22Rv1 (cell line): ENCODE measurements at regions not wholly inside any gene's neighbourhood (a gene's known extent, or its start where the extent isn't known, plus 50 kb on each side); places are given as distances from the start of the nearest gene placed in this dataset.
A peak's percentile ranks its signal among the peaks of the same experiment; 100 is the strongest.

Source experiments
- H3K27ac ChIP-seq: fragments of 450-650 bp; 2 replicates; pipeline ENCODE4 v1.5.1; 2017
- ZFX ChIP-seq: fragments of 450-650 bp; IDR thresholded peaks from 2 replicates; pipeline ENCODE4 v1.6.1; 2017; ENCODE audit warnings: antibody characterized with exemption, borderline replicate concordance
- TF ChIP-seq, protein P1 (sequence below): fragments of 450-650 bp; IDR thresholded peaks from 2 replicates; pipeline ENCODE4 v1.5.1; 2017; ENCODE audit warnings: mild to moderate bottlenecking

DNA sequence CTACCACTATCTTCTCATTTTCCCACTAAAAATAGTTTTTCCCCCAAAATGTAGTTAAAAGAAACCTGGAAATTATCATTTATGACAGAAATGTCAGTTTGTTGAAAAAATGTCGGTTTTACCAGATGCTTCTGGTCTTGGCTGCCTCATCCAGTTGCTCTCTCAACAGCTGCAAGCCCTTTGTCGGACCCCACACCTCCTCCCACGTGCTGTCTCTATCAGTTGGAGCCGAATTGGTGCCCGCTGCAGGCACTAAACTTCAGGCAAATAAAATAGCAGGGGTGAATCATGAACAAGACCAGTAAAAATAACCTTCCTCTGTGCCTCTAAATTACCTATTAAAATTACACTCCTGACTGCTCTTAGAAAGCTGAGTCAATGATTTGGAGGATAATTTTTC lies 129.5 kb upstream of the CEP162 start:
- no peak overlapping the region for H3K27ac ChIP-seq
- TF ChIP-seq, protein P1, sequence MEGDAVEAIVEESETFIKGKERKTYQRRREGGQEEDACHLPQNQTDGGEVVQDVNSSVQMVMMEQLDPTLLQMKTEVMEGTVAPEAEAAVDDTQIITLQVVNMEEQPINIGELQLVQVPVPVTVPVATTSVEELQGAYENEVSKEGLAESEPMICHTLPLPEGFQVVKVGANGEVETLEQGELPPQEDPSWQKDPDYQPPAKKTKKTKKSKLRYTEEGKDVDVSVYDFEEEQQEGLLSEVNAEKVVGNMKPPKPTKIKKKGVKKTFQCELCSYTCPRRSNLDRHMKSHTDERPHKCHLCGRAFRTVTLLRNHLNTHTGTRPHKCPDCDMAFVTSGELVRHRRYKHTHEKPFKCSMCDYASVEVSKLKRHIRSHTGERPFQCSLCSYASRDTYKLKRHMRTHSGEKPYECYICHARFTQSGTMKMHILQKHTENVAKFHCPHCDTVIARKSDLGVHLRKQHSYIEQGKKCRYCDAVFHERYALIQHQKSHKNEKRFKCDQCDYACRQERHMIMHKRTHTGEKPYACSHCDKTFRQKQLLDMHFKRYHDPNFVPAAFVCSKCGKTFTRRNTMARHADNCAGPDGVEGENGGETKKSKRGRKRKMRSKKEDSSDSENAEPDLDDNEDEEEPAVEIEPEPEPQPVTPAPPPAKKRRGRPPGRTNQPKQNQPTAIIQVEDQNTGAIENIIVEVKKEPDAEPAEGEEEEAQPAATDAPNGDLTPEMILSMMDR = no peak
- TF ChIP-seq ZFX = no peak

DNA sequence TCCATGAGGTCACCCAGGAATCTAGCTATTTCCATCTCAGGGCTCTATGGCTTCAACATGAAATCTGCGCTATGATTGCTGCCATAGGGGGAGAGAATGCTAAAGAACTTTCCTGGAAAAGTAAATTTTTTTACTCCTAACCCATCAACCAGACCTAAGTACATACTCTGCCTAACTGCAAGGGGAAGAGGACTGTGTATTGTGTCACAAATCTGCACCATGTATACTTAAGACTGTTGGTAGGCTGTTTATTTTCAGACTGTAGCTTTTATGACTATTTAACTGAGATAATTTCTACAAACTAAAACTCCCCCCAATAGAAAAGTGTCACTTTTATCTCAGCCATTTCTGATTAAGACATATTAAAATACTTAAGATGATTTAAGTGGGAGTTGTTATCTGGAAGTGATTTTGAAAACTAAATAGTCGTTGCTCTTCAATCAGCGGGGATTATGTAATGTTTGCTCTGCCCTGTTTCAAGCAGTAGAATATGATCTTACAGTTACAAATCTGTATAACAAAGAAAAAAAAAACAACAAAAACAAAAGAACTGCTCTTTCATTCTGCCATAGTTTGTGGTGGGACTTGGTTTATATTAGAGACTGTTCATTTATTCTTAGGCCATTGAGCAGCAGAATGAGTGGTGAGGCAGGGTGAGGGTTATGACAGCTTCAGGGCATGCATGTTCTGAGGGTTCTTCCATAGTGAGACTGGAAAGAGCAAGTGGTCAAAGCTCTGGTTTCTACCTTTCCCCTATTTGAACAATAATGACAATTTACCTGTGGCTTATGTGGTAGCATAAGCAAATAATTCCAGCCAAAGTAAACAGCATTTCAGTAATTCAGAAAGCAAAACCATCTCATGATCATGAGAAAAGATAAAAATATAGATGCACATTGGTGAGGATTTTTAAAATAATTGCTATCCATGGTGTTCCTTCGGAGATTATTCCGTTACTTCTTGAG lies 126.3 kb upstream of the CEP162 start:
- no peak for TF ChIP-seq ZFX
- TF ChIP-seq, protein P1 = no peak
- H3K27ac ChIP-seq = no peak overlapping the region

DNA sequence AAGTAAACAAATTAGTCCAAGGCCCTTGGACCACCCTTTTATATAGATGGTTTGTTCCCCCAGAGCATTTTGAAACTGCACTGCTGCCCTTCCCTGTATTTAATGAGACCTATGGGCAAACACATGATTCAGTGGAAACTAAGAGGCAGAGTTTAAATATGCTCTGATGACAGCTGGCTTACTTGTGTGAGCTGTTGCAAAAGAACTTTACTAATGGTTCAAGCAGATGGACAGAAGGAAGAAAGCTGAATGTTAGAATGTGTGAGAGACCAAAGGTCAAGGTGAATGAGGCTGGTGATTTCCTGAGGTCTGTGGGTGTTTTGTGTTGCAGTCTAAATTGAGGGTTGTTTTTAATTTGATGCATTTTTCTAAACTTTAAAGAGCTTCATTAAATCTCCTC lies 123.0 kb upstream of the CEP162 start:
- TF ChIP-seq, protein P1 = no peak
- TF ChIP-seq ZFX = no peak
- H3K27ac ChIP-seq = no peak overlapping the region

DNA sequence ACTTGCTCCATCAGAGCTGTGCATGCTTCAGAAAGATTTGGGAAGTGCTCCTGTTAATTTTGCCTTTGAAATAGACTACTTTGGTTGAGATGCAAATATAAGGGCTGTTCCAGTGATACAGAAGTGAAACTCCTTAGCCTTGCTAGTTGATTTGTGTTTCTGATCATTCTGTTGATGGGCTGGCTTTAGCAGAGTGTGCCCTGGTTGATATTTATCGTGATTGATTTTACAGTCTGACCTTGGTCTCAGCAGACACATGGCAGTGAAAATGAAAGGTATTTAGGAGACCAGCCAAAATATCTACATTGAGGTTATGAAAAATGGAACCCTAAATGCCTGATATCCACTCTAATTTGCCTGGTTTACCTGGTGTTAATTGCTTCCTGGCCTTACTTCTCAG lies 122.1 kb upstream of the CEP162 start:
- H3K27ac ChIP-seq = no peak overlapping the region
- TF ChIP-seq, protein P1 = no peak
- no peak for TF ChIP-seq ZFX

DNA sequence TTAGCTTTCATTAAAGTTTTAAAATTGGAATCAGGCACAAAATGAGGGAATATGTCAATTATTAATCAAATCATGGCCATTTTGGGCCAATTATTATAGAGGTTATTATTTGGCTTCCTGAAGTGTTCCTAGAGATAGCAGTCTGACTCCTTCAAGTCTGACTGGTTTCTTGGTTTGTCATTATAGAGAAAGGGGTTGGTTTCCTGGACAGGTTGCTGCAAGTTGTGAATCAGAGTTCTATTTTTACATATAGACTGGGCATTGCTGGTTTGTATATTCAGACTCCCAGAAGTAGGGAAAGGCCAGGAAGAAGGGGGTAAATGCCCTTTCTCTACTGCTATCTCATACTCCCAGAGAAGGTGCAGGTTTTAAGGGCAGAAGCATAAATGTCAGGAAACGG lies 121.4 kb upstream of the CEP162 start:
- TF ChIP-seq ZFX = no peak
- TF ChIP-seq, protein P1 = no peak
- H3K27ac ChIP-seq = no peak overlapping the region

DNA sequence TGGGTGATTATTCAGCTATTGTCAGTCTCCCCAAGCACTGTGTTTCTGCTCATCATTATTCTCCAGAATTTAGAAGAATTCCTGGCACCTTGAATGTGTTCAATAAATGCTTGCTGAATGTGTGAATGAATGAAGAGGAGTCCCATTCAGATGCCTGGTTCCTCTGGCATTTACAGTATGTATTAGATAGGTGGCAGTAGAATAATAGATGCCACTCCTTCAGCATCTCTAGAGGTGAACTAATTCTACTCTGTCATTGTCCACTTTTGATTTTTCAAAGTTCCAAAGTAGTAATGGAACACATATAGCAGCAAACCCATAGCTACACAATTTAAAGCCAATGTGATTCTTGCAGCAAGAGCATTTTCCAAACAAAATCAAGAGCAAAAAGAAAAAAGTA lies 118.9 kb upstream of the CEP162 start:
- TF ChIP-seq, protein P1 = peak; percentile 39; the same call in 1 of the 2 replicates
- no peak for TF ChIP-seq ZFX
- no peak overlapping the region for H3K27ac ChIP-seq

DNA sequence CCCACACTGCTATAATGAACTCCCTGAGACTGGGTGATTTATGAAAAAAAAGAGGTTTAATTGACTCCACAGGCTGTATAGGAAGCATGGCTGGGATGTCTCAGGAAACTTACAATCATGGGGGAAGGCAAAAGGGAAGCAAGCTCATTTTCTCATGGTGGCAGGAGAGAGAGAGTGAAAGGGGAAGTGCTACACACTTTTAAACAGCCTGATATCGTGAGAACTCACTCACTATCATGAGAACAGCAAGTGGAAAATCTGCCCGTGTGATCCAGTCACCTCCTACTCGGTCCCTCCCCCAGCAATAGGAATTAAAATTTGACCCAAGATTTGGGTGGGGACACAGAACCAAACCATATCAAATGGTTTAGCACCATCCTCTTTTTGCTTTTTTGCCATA lies 116.6 kb upstream of the CEP162 start:
- TF ChIP-seq, protein P1 = no peak
- no peak for TF ChIP-seq ZFX
- H3K27ac ChIP-seq = no peak overlapping the region
